Glomerular visceral epithelial cell (primary cell): ENCODE measurements at regions not wholly inside any gene's neighbourhood (a gene's known extent, or its start where the extent isn't known, plus 50 kb on each side); places are given as distances from the start of the nearest gene placed in this dataset.
"Not testable (repeated sequence)": the region's sequence is repeated elsewhere in the genome, so short reads cannot be mapped to it uniquely, and the experiment has no call there.

Experiments used
- DNase-seq: peaks from one replicate; pipeline ENCODE4 v3.0.0-alpha.2; 2016; ENCODE audit errors: extremely low spot score

DNA sequence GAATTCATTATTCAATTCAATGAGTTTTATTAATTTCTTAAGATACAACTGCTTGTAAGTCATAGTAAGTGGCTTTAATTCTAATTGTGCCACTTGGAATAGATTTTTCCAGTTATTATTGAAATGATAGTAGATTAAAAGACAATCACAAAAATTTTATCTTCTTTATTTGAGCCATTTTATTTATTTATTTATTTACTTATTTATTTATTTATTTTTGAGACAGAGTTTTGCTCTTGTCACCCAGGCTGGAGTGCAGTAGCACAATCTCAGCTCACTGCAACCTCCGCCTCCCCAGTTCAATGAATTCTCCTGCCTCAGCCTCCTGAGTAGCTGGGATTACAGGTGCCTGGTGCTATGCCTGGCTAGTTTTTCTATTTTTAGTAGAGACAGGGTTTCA, 235.7 kb upstream of the DSEL start:
- not testable (repeated sequence) for DNase-seq

DNA sequence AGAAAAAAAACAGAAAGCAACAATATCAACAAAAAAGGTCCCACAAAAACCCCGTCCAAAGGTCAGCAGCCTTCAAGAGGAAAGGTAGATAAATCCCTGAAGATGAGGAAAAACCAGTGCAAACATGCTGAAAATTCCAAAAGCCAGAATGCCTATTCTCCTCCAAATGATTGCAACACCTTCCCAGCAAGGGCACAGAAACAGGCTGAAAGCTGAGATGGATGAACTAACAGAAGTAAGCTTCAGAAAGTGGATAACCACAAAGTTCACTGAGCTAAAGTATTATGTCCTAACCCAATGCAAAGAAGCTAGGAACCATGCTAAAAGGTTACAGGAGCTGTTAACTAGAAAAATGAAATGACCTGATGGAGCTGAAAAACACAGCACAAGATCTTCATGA, 226.4 kb upstream of the DSEL start:
- no peak for DNase-seq

DNA sequence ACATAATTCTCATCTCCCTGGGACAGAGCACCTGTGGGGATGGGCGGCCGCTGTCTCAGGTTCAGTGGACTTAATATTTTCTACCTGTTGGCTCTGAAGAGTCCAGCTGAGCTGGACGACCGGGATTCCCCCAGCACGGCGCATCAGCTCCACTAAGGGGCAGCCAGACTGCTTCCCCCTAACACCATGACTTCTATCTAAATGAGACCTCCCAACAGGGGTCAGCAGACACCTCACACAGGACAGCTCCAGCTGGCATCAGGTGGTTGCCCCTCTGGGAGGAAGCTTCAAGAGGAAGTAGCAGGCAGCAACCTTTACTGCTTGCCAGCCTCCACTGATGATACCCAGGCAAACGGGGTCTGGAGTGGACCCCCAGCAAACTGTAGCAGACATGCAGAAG, 226.0 kb upstream of the DSEL start:
- DNase-seq = no peak

DNA sequence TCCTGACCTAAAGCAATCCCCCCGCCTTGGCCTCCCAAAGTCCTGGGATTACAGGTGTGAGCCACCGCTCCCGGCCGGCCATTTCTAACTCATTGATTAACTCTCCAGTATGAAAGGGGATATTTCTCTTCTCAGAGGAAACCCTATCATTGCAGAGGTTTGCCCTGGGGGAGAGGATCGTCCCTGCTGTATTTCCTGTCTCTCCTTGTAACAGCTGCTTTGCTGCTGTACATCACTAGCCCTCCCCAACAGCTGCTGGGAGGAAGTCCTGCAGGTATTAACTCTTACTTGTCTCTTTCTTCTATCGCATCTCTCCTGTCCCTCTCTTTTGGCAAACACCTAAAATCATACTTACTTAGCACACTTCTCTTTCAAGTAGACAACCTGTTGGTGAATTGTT, 219.0 kb upstream of the DSEL start:
- no peak for DNase-seq

DNA sequence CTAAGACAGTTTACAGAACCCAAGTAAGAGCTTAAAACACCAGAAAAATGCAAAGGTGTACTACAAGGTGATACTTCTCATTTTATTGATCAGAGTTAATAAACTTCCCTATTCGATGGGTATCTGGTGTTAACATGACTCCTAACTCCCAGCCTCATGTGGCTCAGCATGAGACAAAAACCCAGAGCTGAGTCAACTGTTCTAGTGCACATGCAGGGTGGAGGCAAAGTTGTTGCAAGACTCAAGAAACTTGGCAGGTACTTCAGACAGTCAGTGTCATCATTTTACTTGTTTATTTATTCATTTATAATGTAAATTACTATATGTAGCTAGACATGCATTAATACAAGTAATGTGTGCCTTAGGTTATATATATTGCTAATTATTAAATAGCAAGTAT, 216.6 kb upstream of the DSEL start:
- no peak for DNase-seq

DNA sequence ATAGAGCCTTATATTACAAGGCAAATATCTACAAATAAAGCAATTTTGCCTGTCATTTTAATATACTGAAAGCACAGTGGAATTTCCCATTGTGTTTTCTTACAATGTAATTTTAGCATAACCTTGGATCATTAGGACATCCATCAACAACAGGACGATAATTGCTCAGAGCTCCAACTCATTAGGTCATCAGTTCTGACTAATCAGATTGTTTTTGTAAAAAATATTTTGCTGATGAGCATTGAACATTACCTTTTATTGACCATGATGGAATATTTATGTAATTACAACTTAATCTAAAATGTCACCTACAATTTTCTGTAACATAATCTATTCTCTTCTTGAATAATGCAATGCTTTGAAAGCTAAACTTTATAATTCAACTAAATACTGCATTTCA, 215.3 kb upstream of the DSEL start:
- no peak for DNase-seq

DNA sequence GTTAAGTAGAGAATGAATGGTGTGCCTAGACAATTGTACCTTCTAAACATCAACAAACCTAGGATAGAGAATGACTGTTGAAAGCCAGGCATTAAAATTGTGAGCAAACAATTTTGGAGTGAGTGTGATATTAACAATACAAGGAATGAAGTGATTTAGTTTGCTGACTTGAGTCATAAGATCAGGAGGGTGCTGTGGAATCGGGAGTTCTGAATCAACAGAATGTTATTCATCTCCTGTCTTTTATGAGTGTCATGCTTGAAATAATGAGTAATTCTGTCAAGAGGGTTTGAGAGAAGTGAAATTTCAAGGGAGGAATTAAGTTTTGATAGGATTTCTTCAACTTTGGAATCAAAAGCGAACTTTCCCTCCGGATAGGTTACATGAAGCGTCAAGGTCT, 214.4 kb upstream of the DSEL start:
- DNase-seq = peak; percentile 38

DNA sequence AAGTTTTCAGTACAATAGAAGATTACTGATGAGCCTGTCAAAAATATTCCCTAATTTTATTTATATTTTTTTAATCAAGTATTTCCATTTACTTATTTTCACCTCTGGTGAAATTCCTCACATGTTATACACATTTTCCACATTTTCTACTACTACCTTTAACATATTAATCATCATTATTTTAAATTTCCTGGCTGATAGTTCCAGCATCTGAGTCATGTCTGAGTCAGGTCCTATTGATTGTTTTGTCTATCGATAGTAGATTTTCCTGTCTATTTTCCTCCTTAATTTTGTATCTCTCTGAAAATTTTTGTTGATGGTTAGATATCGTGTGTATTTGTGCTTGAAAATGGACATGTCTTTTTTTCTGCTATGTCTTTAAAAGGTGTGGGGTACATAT, 211.8 kb upstream of the DSEL start:
- DNase-seq = no peak

DNA sequence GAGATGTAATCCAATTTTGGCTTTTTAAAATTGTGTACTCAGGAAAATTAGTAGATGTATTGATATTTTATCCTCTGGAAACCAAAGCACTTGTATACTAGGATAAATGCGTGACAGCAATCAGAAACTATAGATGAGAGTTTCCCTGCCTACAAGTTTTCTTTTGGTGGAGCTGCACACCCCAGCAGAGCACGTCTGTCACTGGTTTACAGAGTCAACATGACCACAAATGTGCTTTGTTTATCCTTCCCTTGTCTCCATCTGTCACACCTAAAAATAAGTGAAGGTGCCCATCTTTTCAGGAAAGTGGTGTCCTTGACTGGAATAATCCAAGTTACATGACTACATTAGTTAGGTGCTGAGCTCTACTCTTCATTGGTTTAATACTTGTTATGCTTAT, 210.4 kb upstream of the DSEL start:
- no peak for DNase-seq

DNA sequence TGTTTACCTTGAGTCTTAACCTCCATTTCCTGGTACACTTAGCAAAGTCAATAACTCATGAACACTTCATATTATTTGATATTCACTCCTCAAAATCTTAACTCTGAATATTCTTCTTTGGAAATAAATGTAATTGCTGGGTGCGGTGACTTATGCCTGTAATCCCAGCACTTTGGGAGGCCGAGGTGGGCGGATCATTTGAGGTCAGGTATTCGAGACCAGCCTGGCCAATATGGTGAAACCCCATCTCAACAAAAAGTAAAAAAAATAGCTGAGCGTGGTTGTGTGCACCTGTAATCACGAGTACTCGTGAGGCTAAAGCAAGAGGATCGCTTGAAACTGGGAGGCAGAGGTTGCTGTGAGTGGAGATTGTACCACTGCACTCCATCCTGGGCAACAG, 201.3 kb upstream of the DSEL start:
- DNase-seq = no peak

DNA sequence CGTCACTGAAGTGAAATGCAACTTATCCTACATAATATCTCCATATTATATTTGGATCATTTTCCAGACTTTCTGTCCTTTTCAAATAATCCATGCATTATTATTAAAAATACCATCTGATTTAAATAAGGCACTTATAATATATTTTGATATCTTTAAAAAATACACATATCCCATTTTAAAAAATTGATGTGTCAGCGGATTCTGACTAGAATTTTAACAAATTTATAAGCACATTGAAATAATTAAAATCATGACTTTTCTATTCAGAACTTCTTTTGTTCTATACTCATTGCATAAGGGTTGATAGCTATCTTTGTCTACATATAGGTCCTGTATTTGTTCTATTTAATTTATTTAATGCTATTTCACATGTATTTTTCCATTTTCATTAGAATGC, 199.0 kb upstream of the DSEL start:
- DNase-seq = no peak

DNA sequence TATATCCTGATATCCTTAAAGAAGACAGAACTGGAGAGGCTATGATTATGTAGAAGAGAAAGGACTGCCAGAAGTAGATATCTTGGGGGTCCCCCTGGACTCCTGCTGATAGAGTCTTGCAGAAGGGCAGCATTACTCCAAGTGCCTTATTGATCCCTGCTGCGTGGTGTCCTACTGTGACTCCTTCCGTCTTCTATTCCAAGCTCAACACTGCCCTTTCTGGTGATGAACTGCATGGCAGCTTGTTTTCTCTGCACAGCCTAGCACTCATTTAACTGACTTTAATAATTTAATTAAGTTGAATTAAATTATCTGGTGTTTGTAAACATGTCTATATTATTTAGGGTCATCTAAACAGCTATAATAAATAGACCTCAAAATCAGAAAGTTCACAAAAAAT, 194.1 kb upstream of the DSEL start:
- DNase-seq = no peak

DNA sequence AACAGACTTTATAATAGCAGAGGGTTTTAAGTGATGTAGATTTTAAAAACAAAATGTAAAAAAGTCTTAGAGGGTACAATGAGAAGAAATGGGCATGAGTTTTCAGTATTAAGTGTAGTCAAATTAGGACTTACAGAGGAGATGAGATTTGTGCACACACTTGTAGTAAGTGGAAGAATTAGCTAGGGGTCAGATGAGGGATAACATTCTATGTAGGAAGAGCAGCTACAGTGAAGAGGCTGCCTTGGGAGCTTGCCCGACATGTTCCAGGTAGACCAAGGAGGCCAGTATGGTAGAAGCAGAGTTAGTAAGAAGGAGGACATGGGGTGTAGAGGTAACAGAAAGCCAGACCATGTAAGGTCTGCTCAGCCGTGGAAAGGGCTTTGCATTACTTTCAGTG, 189.2 kb upstream of the DSEL start:
- no peak for DNase-seq

DNA sequence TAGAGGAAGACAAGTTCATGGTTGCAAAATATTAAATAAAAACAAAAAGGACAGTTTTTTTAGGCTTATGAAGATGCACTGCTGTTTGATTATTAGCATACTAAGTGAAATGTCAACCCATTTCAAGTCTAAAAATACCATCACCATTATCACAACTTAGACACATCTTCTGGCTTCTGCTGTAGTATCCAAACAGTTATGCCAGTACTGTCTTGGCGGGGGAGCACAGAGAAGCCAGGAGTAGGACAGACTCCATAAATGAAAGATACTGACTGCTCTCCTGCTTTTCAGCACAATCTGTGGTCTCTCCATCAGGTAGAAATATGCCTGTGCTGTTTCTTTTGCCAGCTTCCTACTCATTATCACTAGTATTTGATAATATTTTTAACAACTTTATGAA, 179.2 kb upstream of the DSEL start:
- no peak for DNase-seq

DNA sequence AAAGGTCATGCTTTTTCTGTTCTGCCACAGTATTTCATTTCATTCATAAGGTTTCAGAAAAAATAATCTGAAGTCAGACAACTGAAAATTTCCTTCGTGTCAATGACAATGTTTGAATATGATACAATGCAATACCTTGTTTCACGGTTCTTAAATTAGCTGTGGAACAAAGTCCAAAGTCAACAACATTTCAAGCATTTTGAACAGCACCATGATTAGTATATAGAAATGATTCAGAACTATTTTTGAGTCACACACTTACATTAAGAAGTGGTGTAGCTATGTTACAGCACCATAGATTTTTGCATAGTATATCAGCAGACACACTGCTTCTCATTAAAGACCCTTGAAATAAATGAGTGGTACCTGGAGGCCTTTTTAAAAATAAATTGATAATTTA, 178.3 kb upstream of the DSEL start:
- DNase-seq = no peak

DNA sequence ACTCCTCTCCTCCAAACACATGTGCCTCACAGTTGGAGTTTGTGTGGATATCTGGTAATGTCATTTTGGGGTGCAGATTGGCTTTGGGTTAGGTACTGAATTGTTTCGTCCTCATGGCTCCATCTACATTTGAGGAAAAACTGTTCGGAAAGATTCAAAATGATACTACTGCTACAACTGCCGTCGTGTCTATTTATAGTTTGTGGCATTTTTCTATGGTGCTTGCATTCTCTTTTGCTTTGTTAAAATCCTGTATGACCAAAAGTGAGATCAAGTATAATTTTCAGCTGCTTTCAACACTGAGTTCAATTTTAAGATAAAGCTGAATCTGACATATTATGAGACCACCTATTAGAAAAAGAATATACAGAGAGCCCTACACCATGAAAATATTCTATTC, 176.3 kb upstream of the DSEL start:
- DNase-seq = no peak

DNA sequence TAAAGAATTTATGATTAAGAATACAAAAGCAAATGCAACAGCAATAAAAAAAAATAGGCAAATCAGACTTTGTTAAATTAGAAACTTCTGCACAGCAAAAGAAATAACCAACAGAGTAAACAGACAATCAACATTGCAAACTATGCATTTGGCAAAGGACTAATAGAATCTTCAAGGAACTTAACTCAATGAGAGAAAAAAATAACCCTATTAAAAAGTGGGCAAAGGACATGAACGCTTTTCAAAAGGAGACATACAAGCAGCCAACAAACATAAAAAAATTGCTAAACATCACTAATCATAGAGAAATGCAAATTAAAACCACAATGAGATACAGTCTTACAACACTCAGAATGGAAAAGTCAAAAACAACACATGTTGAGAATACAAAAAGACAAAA, 166.0 kb upstream of the DSEL start:
- DNase-seq = no peak

DNA sequence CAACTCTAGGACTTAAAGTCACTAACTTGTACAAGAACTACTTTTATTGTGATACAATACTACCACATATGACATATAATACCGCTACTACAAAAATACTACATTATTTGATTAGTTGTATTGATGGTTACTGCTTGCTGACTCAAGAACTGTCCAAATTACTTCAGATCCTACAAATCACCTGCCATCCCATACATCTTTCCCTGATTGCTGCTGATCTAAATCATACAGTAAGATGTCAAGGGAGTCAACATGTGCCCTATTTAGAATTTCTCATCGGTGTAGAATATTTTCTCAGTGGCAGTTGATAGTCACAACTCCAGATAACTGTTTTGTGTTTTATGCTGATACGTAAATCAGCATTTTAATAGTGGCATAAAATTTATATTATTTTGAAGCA, 161.0 kb upstream of the DSEL start:
- no peak for DNase-seq

DNA sequence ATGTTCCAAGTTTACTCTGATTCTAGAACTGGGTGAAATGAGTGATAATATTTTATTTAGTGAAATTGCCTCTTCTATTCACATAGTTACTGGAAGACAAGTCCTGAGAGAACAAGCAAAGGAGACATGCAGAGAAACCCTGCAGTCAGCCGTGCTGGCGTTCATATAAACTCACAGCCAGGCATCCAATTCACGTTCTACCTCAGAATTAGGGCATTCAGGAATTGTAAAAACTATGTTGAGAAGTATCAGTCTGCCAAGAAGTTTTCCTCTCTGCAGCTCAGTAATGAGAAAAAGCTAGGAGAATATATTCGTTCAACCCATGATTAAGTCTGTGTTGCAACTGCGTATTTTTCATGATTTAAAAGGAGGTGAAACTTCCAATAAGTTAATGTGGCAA, 156.2 kb upstream of the DSEL start:
- no peak for DNase-seq

DNA sequence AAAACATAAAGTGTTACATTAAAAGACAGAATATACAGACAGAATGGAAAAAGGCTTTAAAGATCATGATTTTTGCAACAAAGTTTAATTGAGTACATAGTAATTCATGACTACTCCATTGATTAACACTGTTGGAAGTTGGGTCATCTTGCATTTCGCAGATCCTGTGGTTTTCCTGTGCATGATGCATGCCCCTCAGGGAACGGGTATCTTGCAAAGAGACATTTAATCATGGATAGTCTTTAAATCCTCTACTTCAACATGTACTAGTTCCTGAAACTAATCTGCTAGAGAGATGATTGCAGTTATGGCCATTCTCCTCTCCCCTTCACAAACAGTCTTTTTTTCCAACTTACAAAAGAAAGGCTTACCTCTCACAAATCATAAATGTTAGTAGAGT, 155.6 kb upstream of the DSEL start:
- no peak for DNase-seq

DNA sequence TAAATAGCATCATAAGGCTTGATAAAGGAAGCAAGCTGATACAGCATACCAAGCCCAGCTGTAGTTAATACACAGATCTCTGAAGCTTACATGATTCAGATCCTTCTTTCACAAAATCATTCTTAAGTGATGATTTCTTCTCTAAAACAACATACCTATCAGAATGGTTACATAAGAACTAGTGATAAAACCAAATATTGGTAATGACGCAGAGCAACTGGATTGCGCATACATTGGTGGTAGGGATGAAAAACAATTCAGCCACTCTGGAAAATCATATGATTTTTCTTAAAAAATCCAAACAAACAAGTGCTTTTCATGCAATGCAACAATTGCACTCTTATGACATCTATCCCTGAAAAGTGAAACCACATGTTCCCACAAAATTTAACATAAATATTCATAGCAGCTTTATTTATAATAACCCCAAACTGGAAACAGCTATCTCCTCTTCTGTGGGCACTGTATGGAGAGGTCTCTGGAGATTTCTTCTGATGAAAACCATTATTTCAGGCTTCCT, 153.6 kb upstream of the DSEL start:
- no peak for DNase-seq

DNA sequence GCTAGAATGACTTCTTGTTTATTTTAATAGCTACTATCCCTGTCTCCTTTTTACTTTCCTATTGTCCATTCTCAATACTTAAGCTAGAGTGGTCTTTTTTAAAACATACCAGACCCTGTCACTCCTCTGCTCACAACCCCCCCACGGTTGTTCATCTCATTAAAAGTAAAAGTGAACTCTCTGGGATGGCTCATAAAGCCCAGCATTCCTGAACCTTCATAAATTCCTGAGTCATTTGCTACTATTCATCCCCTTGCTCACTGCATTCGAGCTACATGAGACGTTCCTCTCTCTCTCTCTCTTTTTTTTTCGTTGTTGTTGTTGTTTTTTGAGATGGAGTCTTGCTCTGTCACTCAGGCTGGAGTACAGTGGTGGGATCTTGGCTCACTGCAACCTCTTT, 148.7 kb upstream of the DSEL start:
- no peak for DNase-seq

DNA sequence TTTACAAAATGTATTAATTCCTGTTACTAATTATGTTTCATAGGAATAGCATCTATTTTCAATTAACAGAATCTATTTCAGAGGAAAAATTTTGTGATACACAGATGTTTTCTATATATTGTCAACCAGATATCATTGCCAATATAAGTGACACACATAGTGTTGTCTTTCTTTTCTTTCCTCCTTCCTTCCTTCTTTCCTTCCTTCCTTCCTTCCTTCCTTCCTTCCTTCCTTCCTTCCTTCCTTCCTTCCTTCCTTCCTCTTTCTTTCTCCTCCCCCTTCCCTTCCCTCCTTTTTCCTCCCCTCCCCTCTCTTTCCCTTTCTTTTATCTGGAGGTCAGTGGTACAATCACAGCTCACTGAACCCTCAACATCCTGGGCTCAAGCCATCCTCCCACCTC, 146.5 kb upstream of the DSEL start:
- DNase-seq = no peak

DNA sequence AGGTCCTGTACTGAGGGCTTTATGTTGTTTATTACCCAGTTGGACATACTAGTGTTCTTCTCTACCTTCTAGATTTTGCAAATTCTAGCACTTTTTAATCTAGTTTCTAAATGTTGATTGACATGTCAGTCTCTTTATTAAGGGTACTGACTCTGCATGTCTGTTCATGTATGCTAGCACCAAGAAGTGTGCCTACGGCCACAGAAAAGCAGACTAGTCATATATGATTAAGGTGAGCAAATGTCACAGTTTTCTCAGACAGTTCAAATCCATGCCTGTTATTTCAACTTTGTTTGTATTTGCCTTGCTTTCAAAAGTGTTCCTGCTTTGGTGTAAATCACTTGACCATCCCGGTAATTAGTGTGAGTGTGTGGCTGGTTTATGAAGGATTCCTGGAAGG, 145.0 kb upstream of the DSEL start:
- no peak for DNase-seq

DNA sequence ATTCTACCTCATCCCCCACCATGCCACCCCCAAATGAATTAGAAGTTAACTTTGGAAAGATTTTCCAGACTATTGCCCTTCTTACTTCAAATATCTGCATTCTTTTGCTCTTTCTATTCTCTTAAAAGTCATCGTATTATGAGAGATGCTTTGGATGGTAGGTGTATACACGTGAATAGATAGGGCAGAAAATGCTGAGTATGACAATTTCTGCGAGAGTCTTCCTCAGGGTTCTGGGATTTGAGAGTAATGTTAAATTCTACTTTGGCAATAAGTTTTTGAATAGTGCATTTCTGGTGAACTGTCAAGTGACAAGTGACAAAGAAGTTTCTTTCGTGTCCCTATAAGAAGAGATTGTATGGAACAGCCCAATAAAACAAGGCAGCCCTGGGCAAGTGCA, 137.6 kb upstream of the DSEL start:
- DNase-seq = no peak
